Transverse colon (tissue), 4 donors: ENCODE measurements at regions not wholly inside any gene's neighbourhood (a gene's known extent, or its start where the extent isn't known, plus 50 kb on each side); places are given as distances from the start of the nearest gene placed in this dataset.

ENCODE experiments used
- EP300 ChIP-seq: sonication (generic); formaldehyde crosslinking; IDR thresholded peaks from one replicate; pipeline ENCODE4 v1.6.1; 2017; ENCODE audit warnings: antibody characterized with exemption, low read depth
- POLR2A ChIP-seq: fragments of 450-650 bp; IDR thresholded peaks from one replicate; pipeline ENCODE4 v1.6.1; 2016; ENCODE audit warnings: antibody characterized with exemption, mild to moderate bottlenecking, moderate library complexity
- POLR2AphosphoS5 ChIP-seq, 3 donors: sonication (generic); formaldehyde crosslinking; IDR thresholded peaks; one replicate each; pipeline ENCODE4 v1.6.1; 2016; ENCODE audit warnings: antibody characterized with exemption in 3 of 3
- TF ChIP-seq, protein P1 (sequence below), 5 experiments: fragments of 200-600 bp in 3 of 5; fragments of 450-650 bp in 2 of 5; sonication (generic) in 3 of 5; IDR thresholded peaks; 1 replicate in 2 of 5; 2 replicates in 3 of 5; pipeline ENCODE4 v1.5.1; 2016 to 2017; ENCODE audit warnings: antibody characterized with exemption in 5 of 5, inconsistent platforms in 3 of 5, mild to moderate bottlenecking in 2 of 5, moderate library complexity in 1 of 5

DNA sequence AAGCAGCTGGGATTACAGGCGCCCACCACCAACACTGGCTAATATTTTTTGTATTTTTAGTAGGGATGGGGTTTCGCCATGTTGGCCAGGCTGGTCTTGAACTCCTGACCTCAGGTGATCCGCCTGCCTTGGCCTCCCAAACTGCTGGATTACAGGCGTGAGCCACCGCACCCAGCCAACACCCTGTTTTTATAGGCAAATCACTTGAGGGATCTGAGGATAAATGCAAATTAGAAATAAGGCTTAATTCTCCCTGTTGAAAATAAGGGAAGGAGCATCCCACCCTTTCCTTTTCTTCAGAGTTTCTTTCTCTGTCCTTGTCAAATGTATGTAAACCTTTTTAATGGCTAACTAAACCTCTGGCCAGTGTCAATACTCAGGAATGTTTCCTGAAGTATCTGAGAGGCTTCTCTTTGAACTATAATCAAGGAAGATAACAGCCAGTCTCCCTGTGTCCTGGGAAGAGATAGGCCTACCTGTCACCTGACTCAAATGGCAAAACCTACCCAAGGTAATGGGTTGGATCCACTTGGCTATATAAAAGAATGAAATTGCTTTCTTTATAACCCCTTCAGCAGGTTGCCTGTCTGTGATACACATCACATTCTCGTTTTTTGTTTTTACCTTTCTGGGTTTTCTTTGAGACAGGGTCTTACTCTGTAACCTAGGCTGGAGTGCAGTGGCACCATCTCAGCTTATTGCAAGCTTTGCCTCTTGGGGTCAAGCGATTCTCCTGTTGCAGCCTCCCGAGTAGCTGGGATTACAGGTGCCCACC lies 64.5 kb upstream of the TNFAIP3 start:
- TF ChIP-seq, protein P1, sequence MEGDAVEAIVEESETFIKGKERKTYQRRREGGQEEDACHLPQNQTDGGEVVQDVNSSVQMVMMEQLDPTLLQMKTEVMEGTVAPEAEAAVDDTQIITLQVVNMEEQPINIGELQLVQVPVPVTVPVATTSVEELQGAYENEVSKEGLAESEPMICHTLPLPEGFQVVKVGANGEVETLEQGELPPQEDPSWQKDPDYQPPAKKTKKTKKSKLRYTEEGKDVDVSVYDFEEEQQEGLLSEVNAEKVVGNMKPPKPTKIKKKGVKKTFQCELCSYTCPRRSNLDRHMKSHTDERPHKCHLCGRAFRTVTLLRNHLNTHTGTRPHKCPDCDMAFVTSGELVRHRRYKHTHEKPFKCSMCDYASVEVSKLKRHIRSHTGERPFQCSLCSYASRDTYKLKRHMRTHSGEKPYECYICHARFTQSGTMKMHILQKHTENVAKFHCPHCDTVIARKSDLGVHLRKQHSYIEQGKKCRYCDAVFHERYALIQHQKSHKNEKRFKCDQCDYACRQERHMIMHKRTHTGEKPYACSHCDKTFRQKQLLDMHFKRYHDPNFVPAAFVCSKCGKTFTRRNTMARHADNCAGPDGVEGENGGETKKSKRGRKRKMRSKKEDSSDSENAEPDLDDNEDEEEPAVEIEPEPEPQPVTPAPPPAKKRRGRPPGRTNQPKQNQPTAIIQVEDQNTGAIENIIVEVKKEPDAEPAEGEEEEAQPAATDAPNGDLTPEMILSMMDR (IDR thresholded peaks at IDR 0.05), result no peak
- TF ChIP-seq POLR2AphosphoS5 (IDR thresholded peaks at IDR 0.05), result no peak
- no peak for TF ChIP-seq POLR2A
- TF ChIP-seq EP300, result no peak
